ENCODE measurements at regions not wholly inside any gene's neighbourhood (a gene's known extent, or its start where the extent isn't known, plus 50 kb on each side); places are given as distances from the start of the nearest gene placed in this dataset.
"Not testable (repeated sequence)": the region's sequence is repeated elsewhere in the genome, so short reads cannot be mapped to it uniquely, and the experiment has no call there.

DNA sequence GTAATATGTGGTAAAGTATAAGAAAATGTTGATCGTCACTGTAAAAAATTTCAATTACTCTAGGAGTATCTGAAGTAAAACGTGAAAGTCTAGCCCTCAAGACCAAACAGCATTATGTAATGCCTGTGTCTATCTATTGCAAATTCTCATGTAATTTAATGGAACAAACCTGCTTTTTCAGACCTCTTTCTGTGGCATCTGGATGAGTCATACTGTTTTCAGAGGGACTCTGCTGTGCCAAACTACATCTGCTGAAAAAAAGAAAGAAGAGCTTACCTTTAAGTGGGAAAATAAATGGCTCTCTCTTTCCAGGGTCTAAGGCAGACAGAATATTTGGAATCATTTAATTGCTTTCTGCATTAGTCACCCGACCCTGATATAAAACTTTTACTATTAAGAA is 89.8 kb upstream of the ARMCX2 start:
- TF ChIP-seq POLR2A (IDR thresholded peaks at IDR 0.05) = no peak
- TF ChIP-seq, protein P1, sequence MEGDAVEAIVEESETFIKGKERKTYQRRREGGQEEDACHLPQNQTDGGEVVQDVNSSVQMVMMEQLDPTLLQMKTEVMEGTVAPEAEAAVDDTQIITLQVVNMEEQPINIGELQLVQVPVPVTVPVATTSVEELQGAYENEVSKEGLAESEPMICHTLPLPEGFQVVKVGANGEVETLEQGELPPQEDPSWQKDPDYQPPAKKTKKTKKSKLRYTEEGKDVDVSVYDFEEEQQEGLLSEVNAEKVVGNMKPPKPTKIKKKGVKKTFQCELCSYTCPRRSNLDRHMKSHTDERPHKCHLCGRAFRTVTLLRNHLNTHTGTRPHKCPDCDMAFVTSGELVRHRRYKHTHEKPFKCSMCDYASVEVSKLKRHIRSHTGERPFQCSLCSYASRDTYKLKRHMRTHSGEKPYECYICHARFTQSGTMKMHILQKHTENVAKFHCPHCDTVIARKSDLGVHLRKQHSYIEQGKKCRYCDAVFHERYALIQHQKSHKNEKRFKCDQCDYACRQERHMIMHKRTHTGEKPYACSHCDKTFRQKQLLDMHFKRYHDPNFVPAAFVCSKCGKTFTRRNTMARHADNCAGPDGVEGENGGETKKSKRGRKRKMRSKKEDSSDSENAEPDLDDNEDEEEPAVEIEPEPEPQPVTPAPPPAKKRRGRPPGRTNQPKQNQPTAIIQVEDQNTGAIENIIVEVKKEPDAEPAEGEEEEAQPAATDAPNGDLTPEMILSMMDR (IDR thresholded peaks at IDR 0.05) = no peak

DNA sequence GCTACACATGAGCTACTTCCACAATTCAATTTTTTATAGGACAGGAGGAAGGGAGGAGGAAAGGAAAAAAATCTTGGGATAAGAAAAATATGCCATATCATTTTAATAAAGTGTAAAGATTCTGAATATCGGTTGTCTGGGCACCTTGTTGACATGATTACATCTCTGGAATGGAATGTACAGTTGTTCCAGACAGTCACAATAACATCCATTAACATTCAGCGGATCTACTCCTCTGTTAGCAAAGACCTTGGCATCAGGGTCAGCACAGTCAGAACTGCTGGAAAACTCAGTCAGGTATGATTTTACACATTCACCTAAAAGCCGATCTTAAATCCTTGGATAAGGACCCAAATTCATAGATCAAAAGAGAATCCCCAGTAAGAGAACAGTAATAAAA is 85.4 kb upstream of the ARMCX2 start:
- Histone ChIP-seq H3K9me3 (no peaks in the 10 kb centered on the region), H3K4me1 (no peaks in the 10 kb centered on the region), H3K27ac (no peak overlapping the region), H3K4me3 (no peak overlapping the region), H3K36me3 (no peaks in the 10 kb centered on the region), H3K27me3 (no peaks in the 10 kb centered on the region)
- no peak for DNase-seq
- TF ChIP-seq, protein P1 (IDR thresholded peaks at IDR 0.05) = no peak
- no peak for TF ChIP-seq POLR2A (IDR thresholded peaks at IDR 0.05)

More for the DNA sequence above, 89.8 kb upstream of the ARMCX2 start:
- Histone ChIP-seq H3K9me3 (no peaks in the 10 kb centered on the region), H3K4me1 (no peaks in the 10 kb centered on the region), H3K36me3 (no peaks in the 10 kb centered on the region), H3K27ac (no peak overlapping the region), H3K4me3 (no peak overlapping the region), H3K27me3 (no peaks in the 10 kb centered on the region)
- DNase-seq = no peak

DNA sequence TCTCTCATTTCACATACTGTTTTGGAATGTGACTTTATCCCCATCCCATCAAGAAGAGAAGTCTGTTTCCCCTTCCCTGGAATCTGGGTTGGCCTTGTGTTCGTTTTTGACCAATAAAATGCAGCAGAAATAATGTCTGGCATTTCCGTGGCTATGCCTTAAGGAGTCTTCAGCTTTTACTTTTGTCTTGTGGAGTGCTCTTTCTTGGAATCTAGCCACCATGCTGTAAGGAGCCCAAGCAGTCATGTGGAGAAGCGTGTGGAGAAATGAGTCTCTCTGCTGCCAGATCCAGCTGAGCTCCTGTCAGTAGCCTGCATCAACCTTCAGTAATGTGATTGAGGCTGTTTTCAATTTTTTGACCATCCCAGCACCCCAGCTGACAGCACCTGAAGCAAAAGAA is 84.4 kb upstream of the ARMCX2 start:
- DNase-seq = no peak
- H3K27ac ChIP-seq = no peak overlapping the region
- TF ChIP-seq POLR2A (IDR thresholded peaks at IDR 0.05) = no peak
- TF ChIP-seq, protein P1 (IDR thresholded peaks at IDR 0.05) = no peak
- H3K36me3 ChIP-seq = no peaks in the 10 kb centered on the region
- H3K9me3 ChIP-seq = no peaks in the 10 kb centered on the region
- no peaks in the 10 kb centered on the region for H3K27me3 ChIP-seq
- no peak overlapping the region for H3K4me3 ChIP-seq
- no peaks in the 10 kb centered on the region for H3K4me1 ChIP-seq

DNA sequence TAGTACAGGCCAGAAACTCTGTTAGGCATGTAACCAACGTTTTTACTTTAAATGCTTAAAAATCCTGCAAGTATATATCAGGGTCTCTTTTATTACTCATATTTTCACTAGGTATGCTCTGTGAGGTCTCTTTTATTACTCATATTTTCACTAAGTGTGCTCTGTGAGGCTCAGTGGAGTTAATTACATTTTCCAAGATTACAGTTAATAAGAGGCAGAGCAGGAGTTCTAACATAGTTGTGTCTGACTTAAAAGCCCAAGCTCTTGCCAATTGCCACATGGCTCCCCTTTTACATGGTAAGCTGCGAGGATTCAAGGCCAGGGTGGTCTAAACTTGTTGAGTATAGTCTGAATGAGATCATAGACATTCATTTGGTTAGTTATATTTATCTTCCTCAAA is 81.0 kb upstream of the ARMCX2 start:
- Histone ChIP-seq H3K36me3 (no peaks in the 10 kb centered on the region), H3K27me3 (no peaks in the 10 kb centered on the region), H3K4me3 (no peak overlapping the region), H3K4me1 (no peaks in the 10 kb centered on the region), H3K9me3 (no peaks in the 10 kb centered on the region), H3K27ac (no peak overlapping the region)
- no peak for DNase-seq
- no peak for TF ChIP-seq POLR2A (IDR thresholded peaks at IDR 0.05)
- TF ChIP-seq, protein P1 (IDR thresholded peaks at IDR 0.05) = no peak

DNA sequence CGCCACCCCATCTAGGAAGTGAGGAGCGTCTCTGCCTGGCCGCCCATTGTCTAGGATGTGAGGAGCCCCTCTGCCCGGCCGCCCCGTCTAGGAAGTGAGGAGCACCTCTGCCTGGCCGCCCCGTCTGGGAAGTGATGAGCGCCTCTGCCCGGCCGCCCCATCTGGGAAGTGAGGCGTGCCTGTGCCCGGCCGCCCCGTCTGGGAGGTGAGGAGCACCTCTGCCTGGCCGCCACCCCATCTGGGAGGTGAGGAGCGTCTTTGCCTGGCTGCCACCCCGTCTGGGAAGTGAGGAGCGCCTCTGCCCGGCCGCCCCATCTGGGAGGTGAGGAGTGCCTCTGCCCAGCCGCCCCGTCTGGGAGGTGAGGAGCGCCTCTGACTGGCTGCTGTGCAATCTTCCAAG is 79.2 kb upstream of the ARMCX2 start:
- DNase-seq = not testable (repeated sequence)

DNA sequence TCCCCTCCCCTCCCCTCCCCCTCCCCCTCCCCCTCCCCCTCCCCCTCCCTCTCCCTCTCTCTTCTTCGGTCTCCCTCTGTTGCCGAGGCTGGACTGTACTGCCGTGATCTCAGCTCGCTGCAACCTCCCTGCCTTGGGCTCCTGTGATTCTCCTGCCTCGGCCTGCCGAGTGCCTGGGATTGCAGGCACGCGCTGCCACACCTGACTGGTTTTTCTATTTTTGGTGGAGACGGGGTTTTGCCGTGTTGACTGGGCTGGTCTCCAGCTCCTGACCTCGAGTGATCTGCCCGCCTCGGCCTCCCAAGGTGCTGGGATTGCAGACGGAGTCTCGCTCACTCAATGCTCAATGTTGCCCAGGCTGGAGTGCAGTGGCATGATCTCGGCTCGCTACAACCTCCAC is 78.8 kb upstream of the ARMCX2 start:
- DNase-seq, H3K27ac ChIP-seq, H3K4me3 ChIP-seq, H3K27me3 ChIP-seq, H3K9me3 ChIP-seq, H3K36me3 ChIP-seq, H3K4me1 ChIP-seq: not testable (repeated sequence)

More for the DNA sequence above, 79.2 kb upstream of the ARMCX2 start:
- not testable (repeated sequence) for H3K27me3 ChIP-seq, H3K4me3 ChIP-seq, H3K36me3 ChIP-seq, H3K4me1 ChIP-seq, H3K27ac ChIP-seq, H3K9me3 ChIP-seq

DNA sequence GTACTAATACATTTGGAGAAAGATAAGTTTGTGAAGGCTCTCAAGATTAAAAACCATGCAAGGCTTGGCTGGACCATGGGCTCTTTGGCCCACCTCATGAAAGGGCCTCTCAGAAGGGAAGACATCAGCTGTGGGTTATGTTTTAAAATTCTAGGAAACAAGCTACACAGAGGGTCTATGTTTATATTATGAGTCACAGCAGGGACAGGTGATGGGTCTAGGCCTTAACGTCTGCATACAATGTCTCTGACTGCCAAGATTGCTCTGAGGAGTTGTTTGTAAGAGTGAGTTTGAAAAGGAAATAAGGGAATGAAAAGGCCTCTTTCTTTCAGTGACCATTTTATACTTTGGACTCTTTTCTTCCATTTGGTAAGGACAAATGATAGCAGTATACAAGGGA is 77.0 kb upstream of the ARMCX2 start:
- DNase-seq = no peak
- Histone ChIP-seq H3K9me3 (no peaks in the 10 kb centered on the region), H3K27me3 (no peaks in the 10 kb centered on the region), H3K4me1 (no peaks in the 10 kb centered on the region), H3K27ac (no peak overlapping the region), H3K36me3 (no peaks in the 10 kb centered on the region), H3K4me3 (no peak overlapping the region)
- TF ChIP-seq, protein P1 (IDR thresholded peaks at IDR 0.05) = no peak
- no peak for TF ChIP-seq POLR2A (IDR thresholded peaks at IDR 0.05)
